IPS-20b (cell line): ENCODE measurements at regions not wholly inside any gene's neighbourhood (a gene's known extent, or its start where the extent isn't known, plus 50 kb on each side); places are given as distances from the start of the nearest gene placed in this dataset.
"Not testable (repeated sequence)": the region's sequence is repeated elsewhere in the genome, so short reads cannot be mapped to it uniquely, and the experiment has no call there.

Experiments used
- H3K27ac ChIP-seq: one replicate; pipeline ENCODE4 v1.5.1; 2013; ENCODE audit warnings: low read length
- H3K27me3 ChIP-seq: 2 replicates; pipeline ENCODE4 v1.6.1; 2013; ENCODE audit warnings: mild to moderate bottlenecking, low read length, inconsistent platforms; ENCODE audit not compliant: insufficient read depth
- H3K36me3 ChIP-seq: 2 replicates; pipeline ENCODE4 v1.6.1; 2013; ENCODE audit warnings: low read depth, mild to moderate bottlenecking, inconsistent platforms, low read length, moderate library complexity; ENCODE audit not compliant: insufficient read depth
- H3K4me1 ChIP-seq: 2 replicates; pipeline ENCODE4 v1.6.1; 2013; ENCODE audit warnings: mild to moderate bottlenecking, control low read depth, inconsistent platforms, low read length, moderate library complexity; ENCODE audit not compliant: insufficient read depth
- H3K4me3 ChIP-seq: 2 replicates; pipeline ENCODE4 v1.5.1; 2013; ENCODE audit warnings: mild to moderate bottlenecking, low read length, inconsistent platforms
- H3K9ac ChIP-seq: 2 replicates; pipeline ENCODE4 v1.6.1; 2013; ENCODE audit warnings: low read depth, mild to moderate bottlenecking, inconsistent platforms, low read length, moderate library complexity
- H3K9me3 ChIP-seq: 2 replicates; pipeline ENCODE4 v1.6.1; 2013; ENCODE audit warnings: mild to moderate bottlenecking, low read depth, low read length, inconsistent platforms; ENCODE audit not compliant: insufficient read depth

DNA sequence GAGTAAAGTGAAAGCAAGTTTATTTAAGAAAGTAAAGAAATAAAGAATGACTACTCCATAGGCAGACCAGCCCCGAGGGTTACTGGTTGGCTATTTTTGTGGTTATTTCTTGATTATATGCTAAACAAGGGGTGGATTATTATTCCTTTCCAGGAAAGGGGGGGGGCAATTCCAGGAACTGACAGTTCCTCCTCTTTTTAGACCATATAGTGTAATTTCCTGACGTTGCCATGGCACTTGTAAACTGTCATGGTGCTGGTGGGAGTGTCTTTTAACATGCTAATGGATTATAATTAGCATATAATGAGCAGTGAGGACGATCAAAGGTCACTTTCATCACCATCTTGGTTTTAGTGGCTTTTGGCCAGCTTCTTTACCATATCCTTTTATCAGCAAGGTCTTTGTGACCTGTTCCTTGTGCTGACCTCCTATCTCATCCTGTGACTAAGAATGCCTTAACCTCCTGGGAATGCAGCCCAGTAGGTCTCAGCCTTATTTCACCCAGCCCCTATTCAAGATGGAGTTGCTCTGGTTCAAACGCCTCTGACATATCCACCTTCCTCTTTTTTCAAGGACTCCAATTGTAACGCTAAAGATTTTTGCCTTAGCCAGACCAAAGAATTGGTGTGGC lies 104.1 kb downstream of the FAM72C start:
- H3K4me3 ChIP-seq = 0 out of 2 replicates have a peak overlapping the region, but pooled peaks have one; percentile 22
- H3K27me3 ChIP-seq, H3K9me3 ChIP-seq, H3K4me1 ChIP-seq, H3K36me3 ChIP-seq, H3K27ac ChIP-seq, H3K9ac ChIP-seq: not testable (repeated sequence)

DNA sequence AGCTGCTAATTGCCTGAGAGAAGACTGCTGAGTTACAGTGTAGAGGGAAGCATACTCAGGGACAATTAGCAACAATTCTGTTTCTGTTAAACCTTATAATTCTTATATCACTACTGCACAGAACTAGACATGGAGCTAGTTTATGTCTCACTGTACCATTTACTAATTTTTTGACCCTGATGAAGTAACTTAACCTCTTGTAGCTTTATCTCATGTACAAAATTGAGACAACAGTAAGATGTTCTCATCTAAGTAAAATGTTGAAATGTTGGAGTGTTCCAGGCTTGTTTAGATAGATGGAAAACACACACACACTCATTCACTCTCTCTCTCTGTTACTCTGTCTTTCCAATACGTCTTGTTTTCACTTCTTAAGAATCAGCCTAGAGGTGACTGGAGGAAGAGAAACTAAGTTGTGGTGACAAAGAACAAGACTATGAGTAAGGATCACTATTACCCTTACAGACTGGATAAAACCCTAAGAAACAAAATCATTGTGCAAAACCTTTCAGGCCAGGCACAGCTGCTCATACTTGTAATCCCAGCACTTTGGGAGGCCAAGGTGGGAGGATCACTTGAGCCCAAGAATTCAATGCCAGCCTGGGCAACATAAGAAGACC lies 107.8 kb downstream of the FAM72C start:
- not testable (repeated sequence) for H3K9me3 ChIP-seq, H3K27me3 ChIP-seq, H3K4me1 ChIP-seq, H3K4me3 ChIP-seq, H3K27ac ChIP-seq, H3K9ac ChIP-seq, H3K36me3 ChIP-seq

DNA sequence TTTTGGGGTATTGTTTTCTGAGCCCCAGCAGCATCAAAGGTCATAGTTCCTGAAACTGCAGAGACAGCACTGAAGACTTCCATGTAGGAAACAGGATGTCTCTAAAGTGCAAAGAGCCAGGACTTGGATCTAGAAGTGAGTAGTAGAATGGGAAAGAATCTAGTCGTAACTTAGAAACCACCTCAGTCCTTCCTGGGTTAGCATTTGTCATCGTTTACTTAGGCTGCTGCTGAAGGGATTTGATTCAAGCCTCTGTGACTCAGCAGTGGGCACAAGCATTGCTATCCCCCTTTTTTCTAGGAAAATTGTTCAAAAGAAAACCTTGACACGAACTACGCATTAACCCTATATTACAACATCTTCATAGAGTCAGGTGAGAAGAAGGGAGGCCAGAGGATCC lies 109.1 kb downstream of the FAM72C start:
- H3K36me3 ChIP-seq, H3K4me3 ChIP-seq, H3K9me3 ChIP-seq, H3K27me3 ChIP-seq, H3K9ac ChIP-seq, H3K4me1 ChIP-seq, H3K27ac ChIP-seq: not testable (repeated sequence)

DNA sequence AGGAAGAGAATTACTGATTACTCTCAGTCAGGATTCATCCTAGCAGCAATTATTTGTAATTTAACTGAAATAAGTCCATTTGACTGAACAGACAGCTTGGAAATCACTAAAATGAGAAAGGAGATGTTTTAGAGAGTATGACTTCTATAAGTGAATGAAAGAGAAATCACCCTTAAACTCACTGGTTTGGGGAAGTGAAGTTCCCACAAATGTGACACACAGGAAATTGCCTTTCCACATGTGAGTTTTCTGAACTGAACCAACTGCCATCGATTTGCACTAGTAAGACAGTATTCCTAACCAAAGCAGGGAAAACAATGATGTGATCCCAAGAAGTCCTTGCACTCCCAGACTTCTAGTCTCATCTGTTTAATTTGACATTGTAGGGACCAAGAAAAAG lies 110.5 kb downstream of the FAM72C start:
- not testable (repeated sequence) for H3K27me3 ChIP-seq, H3K9me3 ChIP-seq, H3K4me1 ChIP-seq, H3K36me3 ChIP-seq, H3K9ac ChIP-seq, H3K27ac ChIP-seq, H3K4me3 ChIP-seq

DNA sequence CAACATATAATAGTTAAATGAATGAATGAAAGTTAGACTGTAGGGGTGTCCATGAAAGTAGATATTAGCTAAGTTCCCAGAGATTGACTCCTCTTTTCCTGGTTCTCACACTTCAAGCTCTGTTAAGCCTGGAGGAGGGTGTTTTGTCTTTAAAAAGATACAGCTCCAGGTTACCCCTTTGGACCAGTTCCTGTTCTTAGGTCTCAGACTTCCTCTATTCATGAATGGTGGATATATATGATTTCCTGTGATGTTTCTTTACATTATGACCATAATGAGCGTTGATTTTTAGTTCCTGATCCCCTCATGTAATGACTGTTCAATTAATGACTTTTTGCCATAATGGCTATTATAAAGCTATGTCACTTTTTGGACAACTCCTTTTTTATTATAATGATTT lies 115.9 kb downstream of the FAM72C start:
- H3K4me1 ChIP-seq, H3K27ac ChIP-seq, H3K4me3 ChIP-seq, H3K36me3 ChIP-seq, H3K9ac ChIP-seq, H3K9me3 ChIP-seq, H3K27me3 ChIP-seq: not testable (repeated sequence)

DNA sequence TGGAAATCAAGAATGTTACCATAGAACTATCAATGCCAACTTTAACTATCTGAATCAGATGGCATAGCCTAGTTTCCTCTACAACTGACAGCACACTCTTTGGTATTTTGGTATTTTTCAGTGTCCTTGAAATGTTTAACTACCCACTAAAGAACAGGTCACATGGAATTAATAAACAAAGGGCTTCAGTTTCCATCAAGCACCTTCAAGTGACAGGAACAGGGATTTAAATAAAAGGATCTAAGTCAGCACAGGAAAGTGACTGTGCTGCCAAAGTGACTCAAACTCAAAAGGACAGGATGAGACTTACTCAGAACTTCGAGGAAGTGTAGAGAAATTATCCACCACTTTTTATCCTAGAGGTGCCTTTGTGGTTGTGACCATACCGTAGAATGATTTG lies 117.7 kb downstream of the FAM72C start:
- not testable (repeated sequence) for H3K27ac ChIP-seq, H3K27me3 ChIP-seq, H3K4me3 ChIP-seq, H3K9ac ChIP-seq, H3K9me3 ChIP-seq, H3K4me1 ChIP-seq, H3K36me3 ChIP-seq

DNA sequence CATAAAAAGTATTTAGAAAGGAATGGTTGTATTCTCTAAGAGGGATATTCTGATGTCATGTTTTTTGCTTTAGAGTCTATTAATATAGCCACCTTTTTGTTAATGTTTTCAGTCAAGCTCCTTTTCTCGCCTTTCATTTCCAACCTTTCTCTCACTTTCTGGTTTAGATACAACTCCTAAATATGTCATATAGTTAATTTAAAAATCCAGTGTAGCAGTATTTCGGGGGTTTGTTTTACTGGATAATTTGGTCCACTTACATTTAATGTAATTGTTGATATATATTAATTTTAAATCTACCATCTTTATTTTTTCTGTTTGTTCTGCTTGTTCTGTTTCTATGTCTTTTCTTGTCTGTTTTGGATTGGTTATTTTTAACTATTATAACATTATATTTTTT lies 121.1 kb downstream of the FAM72C start:
- H3K36me3 ChIP-seq, H3K4me1 ChIP-seq, H3K27ac ChIP-seq, H3K27me3 ChIP-seq, H3K9me3 ChIP-seq, H3K9ac ChIP-seq, H3K4me3 ChIP-seq: not testable (repeated sequence)

DNA sequence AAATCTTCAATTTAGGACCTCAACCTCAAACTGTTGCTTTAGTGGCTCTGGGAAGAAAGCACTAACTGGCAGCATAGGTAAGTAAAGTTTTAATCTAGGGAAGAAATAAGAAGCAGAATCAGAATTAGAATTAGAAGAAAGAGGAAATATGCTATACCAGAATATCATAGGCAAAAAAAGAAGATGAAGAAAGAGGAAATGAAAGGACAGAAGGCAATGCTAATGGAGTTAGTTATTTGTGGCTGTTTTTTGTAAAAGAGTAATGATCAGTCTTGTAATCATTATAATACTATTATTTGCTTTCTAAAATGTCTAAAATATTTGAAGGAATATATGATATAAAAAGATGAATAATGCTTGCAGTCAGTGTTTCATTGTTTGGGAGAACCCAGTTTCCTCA lies 122.9 kb downstream of the FAM72C start:
- H3K4me3 ChIP-seq, H3K9ac ChIP-seq, H3K27ac ChIP-seq, H3K4me1 ChIP-seq, H3K9me3 ChIP-seq, H3K27me3 ChIP-seq, H3K36me3 ChIP-seq: not testable (repeated sequence)

DNA sequence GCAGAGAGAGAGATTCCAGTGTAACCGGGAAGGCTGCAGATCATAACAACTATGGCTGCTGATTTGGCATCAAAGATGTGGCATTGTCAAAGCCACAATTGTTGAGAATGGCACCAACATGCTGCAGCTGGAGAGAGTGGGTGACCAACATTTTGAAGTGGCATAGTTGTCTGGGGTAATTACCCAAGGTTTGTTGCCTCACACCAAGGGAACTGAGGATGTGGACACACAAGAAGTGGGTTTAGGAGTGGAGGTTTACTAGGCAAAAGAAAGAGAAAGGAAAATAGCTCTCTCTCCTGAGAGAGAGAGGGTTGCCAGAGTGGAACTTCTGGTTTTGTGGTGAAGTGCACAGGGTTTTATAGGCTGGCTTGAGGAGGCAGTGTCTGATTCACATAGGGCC lies 126.6 kb downstream of the FAM72C start:
- H3K4me3 ChIP-seq, H3K9ac ChIP-seq, H3K27ac ChIP-seq, H3K4me1 ChIP-seq, H3K9me3 ChIP-seq, H3K27me3 ChIP-seq, H3K36me3 ChIP-seq: not testable (repeated sequence)

DNA sequence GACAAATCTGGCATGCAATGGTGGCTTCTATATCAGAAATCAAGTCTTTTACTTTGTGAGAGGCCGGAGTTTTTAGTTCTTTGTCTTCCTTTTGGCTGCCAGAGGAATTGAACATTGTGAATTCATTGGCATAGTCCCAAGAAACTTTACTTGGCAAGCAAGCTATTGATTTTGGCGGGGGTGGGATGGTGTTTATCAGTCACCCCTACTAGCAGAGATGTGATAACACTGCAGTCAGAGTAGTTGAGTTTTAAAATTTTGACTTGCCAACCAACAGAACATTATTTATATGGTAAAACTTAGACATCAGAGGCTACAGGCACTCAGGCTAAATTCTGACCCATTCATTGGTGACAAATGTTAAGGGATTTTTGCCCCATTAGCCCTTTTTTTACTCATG lies 129.7 kb downstream of the FAM72C start:
- H3K4me1 ChIP-seq, H3K4me3 ChIP-seq, H3K27ac ChIP-seq, H3K36me3 ChIP-seq, H3K9me3 ChIP-seq, H3K9ac ChIP-seq: not testable (repeated sequence)
- H3K27me3 ChIP-seq = peaks cover 12% of the 10 kb centered on the region

DNA sequence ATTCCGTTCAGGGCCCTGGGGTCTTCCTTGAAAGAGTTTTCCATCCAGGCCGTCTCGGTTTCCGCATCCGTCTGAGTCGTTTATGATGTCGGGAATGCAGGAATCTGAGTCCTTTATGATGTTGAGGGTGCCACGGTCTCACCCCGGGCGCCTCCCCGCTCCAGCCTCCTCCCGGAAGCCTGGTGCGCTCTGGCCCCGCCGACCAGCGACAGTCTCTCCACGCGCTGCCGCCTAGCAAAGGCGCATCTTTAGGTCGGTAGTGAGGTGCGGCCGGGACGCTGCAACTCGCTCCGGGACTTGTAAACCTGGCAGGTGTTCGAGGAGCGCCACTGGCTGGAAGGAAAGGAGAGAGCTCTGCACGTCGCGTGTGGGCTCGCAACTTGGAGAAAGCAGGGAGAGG lies 132.6 kb downstream of the FAM72C start:
- not testable (repeated sequence) for H3K27ac ChIP-seq, H3K9me3 ChIP-seq, H3K4me1 ChIP-seq, H3K36me3 ChIP-seq, H3K9ac ChIP-seq
- peak overlapping the region; percentile 60; the same call in 1 of the 2 replicates for H3K4me3 ChIP-seq
- peaks cover 12% of the 10 kb centered on the region for H3K27me3 ChIP-seq

DNA sequence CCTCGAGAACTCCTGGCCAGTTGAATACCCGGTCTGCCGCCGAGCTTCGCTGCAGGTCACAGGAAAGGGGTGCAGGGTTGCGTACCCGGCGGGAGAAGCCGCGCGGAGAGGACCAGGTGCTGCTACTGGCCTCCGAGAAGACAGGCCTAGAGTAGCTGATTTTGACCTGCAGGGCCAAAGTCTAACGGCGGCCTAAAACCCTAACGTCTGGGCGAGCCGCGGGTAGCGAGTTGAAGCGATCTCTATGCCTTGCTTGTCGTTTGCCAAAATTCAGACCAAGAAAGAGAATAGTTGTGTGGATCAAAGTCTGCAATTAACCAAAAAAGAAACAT lies 133.2 kb downstream of the FAM72C start:
- peak overlapping the region; percentile 60; the same call in 1 of the 2 replicates for H3K4me3 ChIP-seq

More for the DNA sequence above, 133.2 kb downstream of the FAM72C start:
- not testable (repeated sequence) for H3K27ac ChIP-seq, H3K9me3 ChIP-seq, H3K4me1 ChIP-seq, H3K9ac ChIP-seq, H3K36me3 ChIP-seq
- peaks cover 12% of the 10 kb centered on the region for H3K27me3 ChIP-seq
